ENCODE measurements at regions not wholly inside any gene's neighbourhood (a gene's known extent, or its start where the extent isn't known, plus 50 kb on each side); places are given as distances from the start of the nearest gene placed in this dataset.

DNA sequence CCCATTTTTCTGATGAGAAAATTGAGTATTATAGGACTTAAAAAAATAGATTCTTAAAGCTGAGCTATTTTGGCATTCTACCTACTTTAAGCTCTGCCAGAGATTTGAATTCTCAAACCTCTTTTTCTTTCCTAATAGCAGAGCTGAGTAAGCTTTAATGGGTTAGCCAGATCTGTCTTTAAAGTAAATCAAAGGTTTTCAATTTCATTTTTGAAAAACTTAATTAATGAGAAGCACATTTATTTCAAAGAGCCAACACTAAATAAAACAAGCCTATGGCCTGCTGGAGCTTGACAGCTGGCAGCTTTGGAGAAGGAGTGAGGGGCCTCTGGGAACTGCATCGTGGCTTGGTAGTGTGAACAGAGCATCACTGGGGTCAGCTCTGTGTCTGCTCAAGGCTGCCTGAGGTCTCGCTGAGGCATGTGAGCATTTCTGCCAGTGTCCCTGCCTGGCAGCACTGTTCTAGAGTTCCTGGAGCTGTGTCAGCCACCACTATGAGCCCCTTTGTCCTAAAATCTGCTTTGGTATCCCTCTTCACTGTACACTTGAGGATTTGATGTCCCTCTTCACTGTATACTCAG, 50.4 kb upstream of the PRSS23 start:
- DNase-seq (ENCODE audit: extremely low read depth, low read depth): no peak
- TF ChIP-seq, protein P1, sequence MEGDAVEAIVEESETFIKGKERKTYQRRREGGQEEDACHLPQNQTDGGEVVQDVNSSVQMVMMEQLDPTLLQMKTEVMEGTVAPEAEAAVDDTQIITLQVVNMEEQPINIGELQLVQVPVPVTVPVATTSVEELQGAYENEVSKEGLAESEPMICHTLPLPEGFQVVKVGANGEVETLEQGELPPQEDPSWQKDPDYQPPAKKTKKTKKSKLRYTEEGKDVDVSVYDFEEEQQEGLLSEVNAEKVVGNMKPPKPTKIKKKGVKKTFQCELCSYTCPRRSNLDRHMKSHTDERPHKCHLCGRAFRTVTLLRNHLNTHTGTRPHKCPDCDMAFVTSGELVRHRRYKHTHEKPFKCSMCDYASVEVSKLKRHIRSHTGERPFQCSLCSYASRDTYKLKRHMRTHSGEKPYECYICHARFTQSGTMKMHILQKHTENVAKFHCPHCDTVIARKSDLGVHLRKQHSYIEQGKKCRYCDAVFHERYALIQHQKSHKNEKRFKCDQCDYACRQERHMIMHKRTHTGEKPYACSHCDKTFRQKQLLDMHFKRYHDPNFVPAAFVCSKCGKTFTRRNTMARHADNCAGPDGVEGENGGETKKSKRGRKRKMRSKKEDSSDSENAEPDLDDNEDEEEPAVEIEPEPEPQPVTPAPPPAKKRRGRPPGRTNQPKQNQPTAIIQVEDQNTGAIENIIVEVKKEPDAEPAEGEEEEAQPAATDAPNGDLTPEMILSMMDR (IDR thresholded peaks at IDR 0.05; ENCODE audit: low read depth, low read length): no peak

DNA sequence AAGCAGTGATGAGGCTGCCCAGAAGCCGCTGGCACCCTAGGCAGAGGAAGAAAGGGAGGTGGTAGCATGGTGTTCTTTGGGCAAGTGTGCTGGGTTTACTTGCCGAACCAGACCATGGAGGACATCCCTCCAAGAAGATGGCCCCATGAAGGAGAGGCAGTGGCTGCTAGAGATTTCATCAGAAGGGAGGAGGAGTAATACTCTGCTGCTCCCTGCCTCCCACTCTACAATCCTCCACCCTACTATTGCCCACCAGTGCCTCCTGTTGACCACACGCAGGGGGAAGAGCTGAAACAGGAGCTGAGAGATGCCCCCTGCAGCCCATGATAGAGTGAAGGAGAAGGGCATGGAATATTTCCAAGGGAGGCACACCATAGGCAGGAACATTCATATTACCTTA, 51.0 kb upstream of the PRSS23 start:
- no peak for DNase-seq (ENCODE audit: extremely low read depth, low read depth)
- TF ChIP-seq, protein P1 (IDR thresholded peaks at IDR 0.05; ENCODE audit: low read depth, low read length): no peak

DNA sequence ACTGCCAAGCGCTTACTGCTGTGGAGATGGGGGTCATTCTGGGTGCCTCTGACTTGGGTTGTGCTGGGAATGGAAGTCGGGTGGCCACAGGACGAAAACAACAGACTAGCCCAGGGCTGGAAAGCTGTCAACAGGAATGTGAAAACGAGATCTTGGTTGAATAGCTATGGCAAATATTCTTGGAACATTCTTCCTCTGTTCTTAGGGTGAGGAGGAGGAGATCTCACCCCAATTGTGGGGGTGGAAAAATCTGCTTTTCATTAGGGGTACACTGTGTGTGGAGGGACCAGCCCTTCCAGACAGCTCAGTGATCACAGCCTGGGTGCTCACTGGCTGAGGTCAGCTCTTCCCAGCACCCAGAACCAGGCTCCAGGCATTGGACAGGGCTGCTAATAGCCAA, 52.0 kb upstream of the PRSS23 start:
- TF ChIP-seq, protein P1 (IDR thresholded peaks at IDR 0.05; ENCODE audit: low read depth, low read length): no peak
- peak; percentile 53 for DNase-seq (ENCODE audit: extremely low read depth, low read depth)

DNA sequence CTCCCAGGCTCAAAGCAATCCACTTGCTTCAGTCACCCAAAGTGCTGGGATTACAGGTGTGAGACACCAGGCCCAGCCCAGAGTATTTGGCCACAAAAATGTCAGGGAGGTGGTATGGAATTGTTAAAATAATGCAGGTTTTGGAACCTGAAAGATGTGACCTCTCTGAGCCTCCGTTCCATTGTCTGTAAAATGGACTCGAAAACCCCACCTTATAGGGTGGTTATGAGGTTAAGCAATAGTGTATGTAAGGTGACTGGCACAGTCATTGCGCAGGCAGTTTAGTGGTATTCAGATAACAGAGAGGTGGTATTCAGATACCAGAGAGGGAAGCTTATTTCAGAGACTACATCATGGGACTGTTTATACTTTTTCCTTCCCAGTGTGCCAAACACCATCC, 52.5 kb upstream of the PRSS23 start:
- TF ChIP-seq, protein P1 (IDR thresholded peaks at IDR 0.05; ENCODE audit: low read depth, low read length): no peak
- no peak for DNase-seq (ENCODE audit: extremely low read depth, low read depth)

DNA sequence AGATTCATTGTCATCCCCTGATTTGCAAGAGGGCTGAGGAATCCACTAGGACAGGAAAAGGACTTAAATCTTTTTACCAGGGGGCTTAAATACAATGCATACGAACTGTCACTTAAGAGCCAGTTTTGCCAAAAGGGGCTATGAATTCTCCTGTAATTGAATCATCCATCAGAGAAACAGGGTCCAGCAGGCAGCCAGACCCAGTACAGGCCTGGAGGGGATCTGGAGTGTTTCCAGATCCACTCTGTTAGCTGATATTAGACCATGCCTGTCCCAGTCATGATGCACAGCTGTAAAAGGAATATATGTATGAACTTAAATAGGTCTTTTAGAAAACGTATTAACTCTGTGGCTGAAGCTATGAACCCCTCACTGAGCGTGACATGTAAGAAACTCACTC, 53.8 kb upstream of the PRSS23 start:
- DNase-seq (ENCODE audit: extremely low read depth, low read depth): no peak
- TF ChIP-seq, protein P1 (IDR thresholded peaks at IDR 0.05; ENCODE audit: low read depth, low read length): no peak

DNA sequence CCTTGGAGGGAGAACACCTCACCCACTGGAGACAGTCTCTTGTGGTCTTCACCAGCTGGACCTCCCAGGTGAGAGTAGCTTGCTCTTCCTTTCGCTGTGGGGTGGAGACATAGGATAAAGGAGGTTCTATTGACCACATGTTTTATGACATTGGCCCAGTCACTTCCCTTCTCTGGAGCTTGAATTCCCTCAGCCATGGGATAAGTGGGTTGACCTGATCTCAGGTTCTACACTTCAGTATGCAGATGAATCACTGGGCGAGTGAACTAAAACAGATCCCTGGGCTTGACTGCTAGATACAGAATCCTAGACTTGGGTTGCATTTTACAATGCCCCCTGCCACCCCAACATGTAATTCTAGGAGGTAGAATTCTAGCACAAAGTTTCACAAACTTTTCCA, 54.8 kb upstream of the PRSS23 start:
- no peak for DNase-seq (ENCODE audit: extremely low read depth, low read depth)
- TF ChIP-seq, protein P1 (IDR thresholded peaks at IDR 0.05; ENCODE audit: low read depth, low read length): no peak

DNA sequence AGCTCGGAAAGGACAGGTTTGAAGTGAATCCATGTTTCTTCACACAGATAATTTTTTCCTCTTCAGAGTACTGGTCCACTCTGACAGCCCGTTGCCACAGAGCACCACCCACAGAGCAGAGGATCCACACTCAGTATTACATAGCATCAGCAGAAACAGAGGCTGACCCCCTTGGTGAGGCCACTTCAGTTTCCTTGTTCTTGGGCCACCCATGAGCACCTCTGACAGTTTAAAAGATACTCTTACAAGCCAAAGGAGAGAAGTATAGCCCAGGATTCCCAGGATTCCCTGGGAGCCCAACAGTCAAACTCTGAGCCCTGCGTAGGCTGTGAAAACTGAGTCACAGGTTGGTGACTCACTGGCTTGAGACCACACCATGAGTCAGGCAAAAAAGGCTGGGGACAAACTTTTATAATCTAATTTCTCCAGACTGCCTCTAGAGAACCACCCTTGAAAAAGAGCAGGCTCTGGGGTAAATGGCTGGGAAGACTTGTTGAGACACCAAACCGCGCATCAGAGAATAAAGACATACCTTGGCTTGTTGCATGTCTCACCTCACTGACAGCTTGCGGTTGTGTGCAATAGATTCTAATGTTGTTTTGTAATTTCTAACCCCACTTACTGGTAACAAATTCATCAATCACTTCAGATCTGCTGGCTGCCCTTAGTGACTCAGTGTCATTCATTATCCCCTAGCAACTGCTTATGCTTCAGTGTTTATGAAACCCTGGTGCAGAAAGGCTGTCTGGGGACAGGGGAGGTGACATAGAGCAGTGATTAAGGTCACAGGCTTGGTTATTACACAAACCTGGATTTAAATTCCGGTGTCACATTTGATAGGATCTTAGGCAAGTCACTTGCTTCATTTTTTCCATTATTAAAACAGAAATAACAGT, 56.9 kb upstream of the PRSS23 start:
- peak; percentile 63 for DNase-seq (ENCODE audit: extremely low read depth, low read depth)
- TF ChIP-seq, protein P1 (IDR thresholded peaks at IDR 0.05; ENCODE audit: low read depth, low read length): no peak
